ENCODE measurements at regions not wholly inside any gene's neighbourhood (a gene's known extent, or its start where the extent isn't known, plus 50 kb on each side); places are given as distances from the start of the nearest gene placed in this dataset.

DNA sequence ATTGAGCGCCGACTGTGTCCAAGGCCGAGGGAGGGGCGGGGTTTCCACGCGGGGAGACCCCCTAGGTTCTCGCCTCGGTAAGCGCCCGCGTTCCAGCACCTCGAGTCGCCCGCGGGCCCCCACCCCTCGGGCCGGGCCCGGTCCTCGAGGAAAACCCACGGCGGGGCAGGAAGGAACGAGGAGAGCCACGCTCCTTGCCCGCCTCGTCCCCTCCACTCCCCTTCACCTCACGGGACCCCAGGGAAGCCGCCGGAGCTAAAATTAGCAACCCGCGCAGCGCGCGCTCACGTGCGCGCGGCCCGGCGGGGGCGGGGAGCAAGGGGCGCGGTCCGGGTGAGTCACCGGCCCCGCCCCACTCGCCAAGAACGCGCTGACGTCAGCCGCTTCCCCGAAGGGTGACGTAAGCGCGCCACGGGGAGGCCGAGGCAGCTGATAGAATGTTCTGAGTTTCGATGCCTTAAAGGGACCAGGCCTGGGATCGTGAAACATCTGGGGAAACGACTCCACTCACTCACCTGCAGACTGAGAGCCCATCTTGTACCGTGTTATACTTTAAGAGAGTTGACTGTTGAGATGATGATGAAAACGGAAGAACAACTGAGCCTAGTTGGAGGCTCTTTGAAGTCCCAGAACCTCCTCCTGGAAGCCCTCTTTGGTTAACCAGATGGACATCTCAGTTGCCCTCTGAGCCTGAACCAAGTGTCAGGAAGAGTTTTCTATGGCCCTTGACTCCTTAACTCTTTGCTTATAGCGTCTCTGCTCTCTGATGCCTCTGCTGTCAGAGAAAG is 49.7 kb upstream of the ATF3 start:
- DNase-seq = peak; percentile 93

Measured in fibroblast of skin of abdomen (primary cell).